ENCODE measurements at regions not wholly inside any gene's neighbourhood (a gene's known extent, or its start where the extent isn't known, plus 50 kb on each side); places are given as distances from the start of the nearest gene placed in this dataset.

- TF ChIP-seq, protein P1, sequence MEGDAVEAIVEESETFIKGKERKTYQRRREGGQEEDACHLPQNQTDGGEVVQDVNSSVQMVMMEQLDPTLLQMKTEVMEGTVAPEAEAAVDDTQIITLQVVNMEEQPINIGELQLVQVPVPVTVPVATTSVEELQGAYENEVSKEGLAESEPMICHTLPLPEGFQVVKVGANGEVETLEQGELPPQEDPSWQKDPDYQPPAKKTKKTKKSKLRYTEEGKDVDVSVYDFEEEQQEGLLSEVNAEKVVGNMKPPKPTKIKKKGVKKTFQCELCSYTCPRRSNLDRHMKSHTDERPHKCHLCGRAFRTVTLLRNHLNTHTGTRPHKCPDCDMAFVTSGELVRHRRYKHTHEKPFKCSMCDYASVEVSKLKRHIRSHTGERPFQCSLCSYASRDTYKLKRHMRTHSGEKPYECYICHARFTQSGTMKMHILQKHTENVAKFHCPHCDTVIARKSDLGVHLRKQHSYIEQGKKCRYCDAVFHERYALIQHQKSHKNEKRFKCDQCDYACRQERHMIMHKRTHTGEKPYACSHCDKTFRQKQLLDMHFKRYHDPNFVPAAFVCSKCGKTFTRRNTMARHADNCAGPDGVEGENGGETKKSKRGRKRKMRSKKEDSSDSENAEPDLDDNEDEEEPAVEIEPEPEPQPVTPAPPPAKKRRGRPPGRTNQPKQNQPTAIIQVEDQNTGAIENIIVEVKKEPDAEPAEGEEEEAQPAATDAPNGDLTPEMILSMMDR (IDR thresholded peaks at IDR 0.05), result no peak
- no peak for TF ChIP-seq POLR2A (IDR thresholded peaks at IDR 0.05)
Measured at GRCh38 chr3:186432944-186433732, 71.1 kb upstream of the DGKG start.
